K562 (cell line): ENCODE measurements at regions not wholly inside any gene's neighbourhood (a gene's known extent, or its start where the extent isn't known, plus 50 kb on each side); places are given as distances from the start of the nearest gene placed in this dataset.

Source experiments
- ATAC-seq: fragments of 200-7000 bp; cut with Tn5 transposase; 3 replicates; pipeline ENCODE4 v1.9.1; 2020; ENCODE audit warnings: moderate library complexity
- BruUV-seq: library from RNA; stranded (reverse); fragments of 400-500 nt; replicated peaks from 2 replicates; lab custom pipeline; 2021; lab: Mats Ljungman, UMichigan
- CTCF ChIA-PET: fragments of 300-600 bp; formaldehyde crosslinking; extraction: SDS; loops from one replicate; lab custom pipeline; 2021; ENCODE audit warnings: low intra/inter-chr PET ratio; lab: Yijun Ruan, JAX
- POLR2A ChIA-PET: fragments of 300-600, 350-650 bp; sonication (Branson Sonifier 250); formaldehyde crosslinking; extraction: SDS; loops from one replicate; lab custom pipeline; 2021; ENCODE audit warnings: antibody characterized with exemption, inconsistent platforms; lab: Yijun Ruan, JAX
- DNase-seq, 4 experiments: peaks; one replicate each; pipeline versions ENCODE4 v3.0.0 to v3.0.0-alpha.2; 2011 to 2018; ENCODE audit warnings: low spot score in 3 of 4, mixed read lengths in 3 of 4; ENCODE audit errors: extremely low read depth in 1 of 4
- FAIRE-seq: peaks from 2 replicates; lab custom pipeline; 2011; peaks lifted over from hg19 to GRCh38; lab: Jason Lieb, UNC
- H2AFZ ChIP-seq: 2 replicates; pipeline ENCODE4 v1.6.0; 2011; ENCODE audit warnings: low read depth, low read length, control low read depth, inconsistent platforms
- H3K27ac ChIP-seq: fragments of 200-600 bp; 3 replicates; pipeline ENCODE4 v1.8.0; 2011; ENCODE audit warnings: low read depth, mild to moderate bottlenecking, control low read depth, inconsistent platforms, low read length, moderate library complexity, mixed read lengths; ENCODE audit errors: extremely low read depth
- H3K27me3 ChIP-seq, 2 experiments: fragments of 300-600 bp in 1 of 2; 2 replicates in 1 of 2; 3 replicates in 1 of 2; pipeline versions ENCODE4 v1.6.0 to v1.8.0; 2011; ENCODE audit warnings: inconsistent platforms in 2 of 2, low read length in 2 of 2, mild to moderate bottlenecking in 1 of 2, mixed read lengths in 1 of 2, moderate library complexity in 1 of 2; ENCODE audit not compliant: control insufficient read depth in 2 of 2, insufficient read depth in 2 of 2
- H3K36me3 ChIP-seq: fragments of 300-600 bp; 3 replicates; pipeline ENCODE4 v1.8.0; 2011; ENCODE audit warnings: mild to moderate bottlenecking, low read length, inconsistent platforms; ENCODE audit not compliant: control insufficient read depth, insufficient read depth
- H3K4me1 ChIP-seq, 2 experiments: fragments of 200-600 bp in 1 of 2; replicated peaks in 1 of 2; 2 replicates in 1 of 2; 3 replicates in 1 of 2; pipeline versions ENCODE4 v1.5.1 to v1.8.0; 2011; ENCODE audit warnings: inconsistent platforms in 2 of 2, low read length in 2 of 2, mild to moderate bottlenecking in 1 of 2, mixed read lengths in 1 of 2, moderate library complexity in 1 of 2; ENCODE audit not compliant: control insufficient read depth in 2 of 2, insufficient read depth in 2 of 2
- H3K4me2 ChIP-seq: 2 replicates; pipeline ENCODE4 v1.6.1; 2011; ENCODE audit warnings: low read length, control low read depth, inconsistent platforms, mixed read lengths; ENCODE audit not compliant: insufficient read depth
- H3K4me3 ChIP-seq: fragments of 200-600 bp; sonication (generic), shearing (Covaris generic); 2 replicates; pipeline ENCODE4 v1.5.1; 2016; ENCODE audit warnings: control low read depth, inconsistent platforms
- H3K79me2 ChIP-seq: fragments of 200-600 bp; 3 replicates; pipeline ENCODE4 v1.8.0; 2011; ENCODE audit warnings: low read length, inconsistent platforms; ENCODE audit not compliant: control insufficient read depth, insufficient read depth
- H3K9ac ChIP-seq, 2 experiments: 2 replicates each; pipeline versions ENCODE4 v1.6.0 to v1.6.1; 2011; ENCODE audit warnings: low read depth in 2 of 2, low read length in 2 of 2, control low read depth in 1 of 2, inconsistent platforms in 1 of 2, mild to moderate bottlenecking in 1 of 2, mixed read lengths in 1 of 2; ENCODE audit not compliant: insufficient read depth in 1 of 2
- H3K9me1 ChIP-seq: one replicate; pipeline ENCODE4 v1.6.0; 2011; ENCODE audit warnings: inconsistent platforms, mild to moderate bottlenecking, low read length, moderate library complexity; ENCODE audit not compliant: control insufficient read depth, insufficient read depth
- H3K9me3 ChIP-seq: replicated peaks from 2 replicates; pipeline ENCODE4 v1.5.1; 2011; ENCODE audit warnings: low read depth, low read length, inconsistent platforms; ENCODE audit not compliant: control insufficient read depth, insufficient read depth
- H4K20me1 ChIP-seq: replicated peaks from 2 replicates; pipeline ENCODE4 v1.6.1; 2011; ENCODE audit warnings: low read length, inconsistent platforms, mixed read lengths; ENCODE audit not compliant: control insufficient read depth, insufficient read depth
- POLR2G ChIP-seq: fragments of 200-400 bp; formaldehyde crosslinking; IDR thresholded peaks from 2 replicates; pipeline ENCODE4 v1.6.1; 2017; ENCODE audit warnings: low read depth, mild to moderate bottlenecking, antibody characterized with exemption, low read length, moderate library complexity
- TAF15 ChIP-seq: fragments of 200-400 bp; formaldehyde crosslinking; IDR thresholded peaks from 2 replicates; pipeline ENCODE4 v1.6.1; 2017; ENCODE audit warnings: mild to moderate bottlenecking, low read depth, low read length, moderate library complexity
- WGBS: fragments of 100-300 bp; shearing (Covaris generic); methylation state at CpG from one replicate; pipeline ENCODE4 v1.1.6; 2016; ENCODE audit warnings: low coverage, mixed read lengths; ENCODE audit not compliant: insufficient coverage; ENCODE audit errors: missing lambda C conversion rate; 5-methylcytosine and 5-hydroxymethylcytosine counted together
- in situ Hi-C: fragments of 300-500 bp; cut with MboI; formaldehyde crosslinking; loops from 4 replicates; pipeline ENCODE4 v1.15.0; 2018; ENCODE audit warnings: inconsistent platforms, mixed read lengths
- intact Hi-C: fragments of 100-400 bp; cut with micrococcal nuclease; formaldehyde crosslinking; loops from 2 replicates; pipeline ENCODE4 v1.14.2; 2022
- TF ChIP-seq, protein P1 (sequence below): fragments of 450-650 bp; IDR thresholded peaks from 2 replicates; pipeline ENCODE4 v1.6.1; 2018; ENCODE audit warnings: mild to moderate bottlenecking, low read depth; ENCODE audit not compliant: partially characterized antibody
- TF ChIP-seq, protein P2 (sequence below): fragments of 450-650 bp; conservative IDR thresholded peaks from 2 replicates; pipeline ENCODE4 v1.6.1; 2016; ENCODE audit warnings: missing genetic modification characterization, low read depth, mild to moderate bottlenecking, missing compliant biosample characterization, moderate library complexity

DNA sequence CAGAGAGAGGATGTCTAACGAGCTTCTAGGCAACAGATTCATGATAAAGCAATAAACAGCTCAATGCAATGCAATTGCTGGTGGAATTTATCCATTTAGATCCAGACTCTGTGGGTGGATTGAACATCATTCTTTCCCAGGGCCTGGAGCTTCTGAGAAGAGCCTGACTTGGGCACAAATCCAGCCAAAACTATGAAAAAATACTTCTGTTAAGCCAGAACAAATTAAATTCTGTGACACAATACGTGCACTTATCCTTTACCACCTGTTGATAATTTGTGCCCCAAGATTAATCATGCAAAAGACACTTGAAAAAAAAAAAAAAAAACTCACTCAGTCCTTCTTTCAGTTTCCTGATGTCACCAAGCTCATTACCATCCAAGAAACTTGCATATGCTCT lies 446.0 kb upstream of the DCN start:
- FAIRE-seq, result no peak
- Histone ChIP-seq H4K20me1 (no peaks in the 10 kb centered on the region), H3K27me3 (no peaks in the 10 kb centered on the region), H3K27ac (no peak overlapping the region), H3K9ac (no peak overlapping the region), H2AFZ (no peak overlapping the region), H3K4me1 (peaks cover 6 to 15% of the 10 kb centered on the region in 2 experiments; a peak in 4 of 5 replicates), H3K4me2 (no peak overlapping the region), H3K36me3 (peaks cover 41% of the 10 kb centered on the region), H3K4me3 (no peak overlapping the region), H3K79me2 (peaks cover 92% of the 10 kb centered on the region), H3K9me3 (0 out of 2 replicates have a peak, but pooled peaks cover 5% of the 10 kb centered on the region), H3K9me1 (no peaks in the 10 kb centered on the region)
- intact Hi-C loops, result no loop called here
- DNase-seq, result no peak
- BruUV-seq, result no TSS peak
- in situ Hi-C loops, result no loop called here
- CTCF ChIA-PET, result no interaction called here
- TF ChIP-seq, protein P1, sequence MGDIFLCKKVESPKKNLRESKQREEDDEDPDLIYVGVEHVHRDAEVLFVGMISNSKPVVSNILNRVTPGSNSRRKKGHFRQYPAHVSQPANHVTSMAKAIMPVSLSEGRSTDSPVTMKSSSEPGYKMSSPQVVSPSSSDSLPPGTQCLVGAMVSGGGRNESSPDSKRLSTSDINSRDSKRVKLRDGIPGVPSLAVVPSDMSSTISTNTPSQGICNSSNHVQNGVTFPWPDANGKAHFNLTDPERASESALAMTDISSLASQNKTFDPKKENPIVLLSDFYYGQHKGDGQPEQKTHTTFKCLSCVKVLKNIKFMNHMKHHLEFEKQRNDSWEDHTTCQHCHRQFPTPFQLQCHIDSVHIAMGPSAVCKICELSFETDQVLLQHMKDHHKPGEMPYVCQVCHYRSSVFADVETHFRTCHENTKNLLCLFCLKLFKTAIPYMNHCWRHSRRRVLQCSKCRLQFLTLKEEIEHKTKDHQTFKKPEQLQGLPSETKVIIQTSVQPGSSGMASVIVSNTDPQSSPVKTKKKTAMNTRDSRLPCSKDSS, result no peak
- no peak for ATAC-seq
- POLR2A ChIA-PET, result no interaction called here
- 76% methylated on average over 2 of the region's 2 CpGs for WGBS

DNA sequence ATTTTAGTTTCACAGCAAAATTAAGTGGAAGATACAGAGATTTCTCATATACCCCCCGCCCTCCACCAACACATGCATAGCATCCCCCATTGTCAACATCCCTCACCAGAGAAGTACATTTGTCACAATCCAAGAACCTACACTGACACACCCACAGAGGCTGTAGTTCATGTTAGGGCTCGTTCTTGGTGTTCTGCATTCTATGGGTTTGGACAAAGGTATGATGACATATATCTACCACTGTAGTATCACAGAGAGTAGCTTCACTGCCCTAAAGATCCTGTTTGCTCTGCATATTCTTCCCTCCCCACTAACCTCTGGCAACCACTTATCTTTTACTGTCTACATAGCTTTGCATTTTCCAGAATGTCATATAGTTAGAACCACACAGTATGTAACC lies 444.6 kb upstream of the DCN start:
- 0 out of 2 replicates have a peak, but pooled peaks cover 5% of the 10 kb centered on the region for H3K9me3 ChIP-seq
- H3K4me2 ChIP-seq, result no peak overlapping the region
- H3K4me1 ChIP-seq, result peaks cover 4 to 15% of the 10 kb centered on the region in 2 experiments; a peak in 4 of 5 replicates
- peaks cover 88% of the 10 kb centered on the region for H3K79me2 ChIP-seq
- BruUV-seq, result no TSS peak
- ChIA-PET CTCF (no interaction called here), POLR2A (interaction anchor here (1.3 kb wide), 1 partner anchor 9 kb away, joined by 3 read pairs; no protein-coding TSS in a partner anchor)
- H4K20me1 ChIP-seq, result no peaks in the 10 kb centered on the region
- no peak for DNase-seq
- no peak overlapping the region for H2AFZ ChIP-seq
- H3K27me3 ChIP-seq, result no peaks in the 10 kb centered on the region
- no peak for FAIRE-seq
- TF ChIP-seq POLR2G, result no peak
- TF ChIP-seq, protein P2, sequence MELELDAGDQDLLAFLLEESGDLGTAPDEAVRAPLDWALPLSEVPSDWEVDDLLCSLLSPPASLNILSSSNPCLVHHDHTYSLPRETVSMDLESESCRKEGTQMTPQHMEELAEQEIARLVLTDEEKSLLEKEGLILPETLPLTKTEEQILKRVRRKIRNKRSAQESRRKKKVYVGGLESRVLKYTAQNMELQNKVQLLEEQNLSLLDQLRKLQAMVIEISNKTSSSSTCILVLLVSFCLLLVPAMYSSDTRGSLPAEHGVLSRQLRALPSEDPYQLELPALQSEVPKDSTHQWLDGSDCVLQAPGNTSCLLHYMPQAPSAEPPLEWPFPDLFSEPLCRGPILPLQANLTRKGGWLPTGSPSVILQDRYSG, result no peak
- no peak for TF ChIP-seq TAF15
- in situ Hi-C loops (no loop called here), intact Hi-C loops (no loop called here)
- no peak for ATAC-seq
- no peak overlapping the region for H3K9ac ChIP-seq
- peaks cover 41% of the 10 kb centered on the region for H3K36me3 ChIP-seq
- 94% methylated on average over 2 of the region's 2 CpGs for WGBS
- no peaks in the 10 kb centered on the region for H3K9me1 ChIP-seq
- H3K27ac ChIP-seq, result no peak overlapping the region
- no peak overlapping the region for H3K4me3 ChIP-seq
